Testis (tissue), 2 donors: ENCODE measurements at regions not wholly inside any gene's neighbourhood (a gene's known extent, or its start where the extent isn't known, plus 50 kb on each side); places are given as distances from the start of the nearest gene placed in this dataset.

Experiments used
- CTCF ChIP-seq, 3 experiments: fragments of 450-650 bp in 2 of 3; fragments of 200-600 bp in 1 of 3; sonication (generic) in 1 of 3; IDR thresholded peaks; one replicate each; pipeline ENCODE4 v1.5.1; 2016 to 2019; ENCODE audit warnings: antibody characterized with exemption in 3 of 3, mild to moderate bottlenecking in 2 of 3, moderate library complexity in 1 of 3
- POLR2A ChIP-seq: fragments of 450-650 bp; IDR thresholded peaks from one replicate; pipeline ENCODE4 v1.6.1; 2017; ENCODE audit warnings: antibody characterized with exemption, mild to moderate bottlenecking, moderate library complexity

DNA sequence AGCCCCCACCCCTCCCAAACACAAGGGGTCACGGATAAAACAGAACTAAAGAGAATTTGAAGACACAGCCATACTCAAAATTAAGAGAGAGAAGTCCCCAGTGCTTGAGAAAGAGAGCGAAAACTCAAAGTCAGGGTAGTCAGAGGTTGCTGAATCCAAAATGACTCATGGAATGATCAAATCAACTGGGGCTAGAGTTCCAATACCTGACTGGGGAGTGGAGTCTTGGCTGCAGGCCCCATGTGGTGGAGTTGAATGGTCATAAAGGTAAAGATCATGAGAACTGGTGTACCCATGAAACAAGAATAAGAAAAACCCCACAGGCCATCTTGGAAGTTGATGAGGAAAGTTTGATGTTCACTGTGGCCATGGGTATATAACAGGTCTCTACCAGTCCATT is 84.5 kb upstream of the LRRN2 start:
- TF ChIP-seq CTCF (IDR thresholded peaks at IDR 0.05) (no peak), POLR2A (no peak)
